NCI-H2107 treated with DMSO at 0.1 percent for 48 hours (cell line): ENCODE measurements at regions not wholly inside any gene's neighbourhood (a gene's known extent, or its start where the extent isn't known, plus 50 kb on each side); places are given as distances from the start of the nearest gene placed in this dataset.

Experiments used
- DNase-seq: peaks from one replicate; lab custom pipeline; 2025; ENCODE audit not compliant: unreplicated experiment; lab: John Stamatoyannopoulos, UW

DNA sequence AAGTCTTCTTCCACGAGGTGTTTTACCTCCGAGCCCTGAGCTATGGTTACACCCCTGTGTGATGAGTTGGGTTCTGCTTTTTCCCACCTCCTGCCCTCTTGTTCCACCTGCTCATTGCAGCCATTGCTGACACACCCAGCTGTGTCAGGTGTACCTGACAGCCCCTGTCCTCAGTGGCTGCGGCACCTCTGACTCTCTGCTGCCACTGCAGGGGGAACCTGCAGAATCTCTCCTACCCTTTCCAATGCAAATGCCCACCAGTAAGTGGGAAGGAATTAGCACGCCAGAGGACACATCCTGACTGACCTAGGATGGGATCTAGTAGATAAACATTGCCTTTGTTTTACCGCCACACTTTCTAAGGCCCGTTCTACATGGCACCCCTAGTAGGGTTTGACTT is 600.9 kb upstream of the MKI67 start:
- DNase-seq: peak; percentile 60

DNA sequence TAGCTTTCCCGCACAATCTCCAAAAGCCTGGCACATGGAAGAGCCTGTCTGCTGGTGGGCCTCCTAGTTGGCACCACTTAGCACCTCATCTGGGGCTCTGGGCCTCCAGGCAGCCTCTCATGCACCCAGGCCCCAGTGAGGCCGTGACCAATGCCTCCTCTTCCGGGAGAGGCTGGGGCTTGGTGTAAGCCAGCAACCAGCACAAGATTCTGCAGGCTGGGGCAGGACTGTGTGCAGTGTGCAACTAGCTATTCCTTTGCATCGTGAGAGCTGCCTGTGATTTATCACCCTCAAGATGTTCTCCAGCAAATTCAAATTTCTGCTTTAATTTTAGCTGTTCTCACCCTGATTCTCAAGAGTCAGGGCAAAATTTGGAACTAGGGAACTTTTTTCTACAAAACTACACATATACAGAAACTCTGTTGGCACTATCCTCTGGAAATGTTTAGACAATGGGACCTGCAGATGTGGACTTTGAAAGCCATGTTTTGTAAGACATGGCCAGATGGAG is 603.7 kb upstream of the MKI67 start:
- DNase-seq: no peak

DNA sequence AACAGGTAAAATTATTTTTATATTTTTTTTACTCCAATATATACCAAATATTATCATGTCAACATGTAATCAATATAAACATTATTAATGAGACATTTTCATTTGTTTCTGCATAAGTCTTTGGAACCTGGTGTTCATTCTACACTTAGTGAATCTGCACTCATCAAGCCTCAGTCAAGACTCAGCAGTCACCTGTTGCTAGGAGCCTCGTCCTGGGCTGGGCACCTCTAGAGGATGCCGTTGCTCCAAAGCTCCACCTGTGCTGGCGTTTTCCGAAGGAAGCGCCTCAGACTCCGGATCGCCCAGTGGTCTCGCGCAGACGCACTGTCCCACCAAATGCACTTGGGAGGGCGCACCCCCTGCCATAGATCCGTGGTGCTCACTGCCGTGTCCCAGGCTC is 604.7 kb upstream of the MKI67 start:
- DNase-seq: no peak

DNA sequence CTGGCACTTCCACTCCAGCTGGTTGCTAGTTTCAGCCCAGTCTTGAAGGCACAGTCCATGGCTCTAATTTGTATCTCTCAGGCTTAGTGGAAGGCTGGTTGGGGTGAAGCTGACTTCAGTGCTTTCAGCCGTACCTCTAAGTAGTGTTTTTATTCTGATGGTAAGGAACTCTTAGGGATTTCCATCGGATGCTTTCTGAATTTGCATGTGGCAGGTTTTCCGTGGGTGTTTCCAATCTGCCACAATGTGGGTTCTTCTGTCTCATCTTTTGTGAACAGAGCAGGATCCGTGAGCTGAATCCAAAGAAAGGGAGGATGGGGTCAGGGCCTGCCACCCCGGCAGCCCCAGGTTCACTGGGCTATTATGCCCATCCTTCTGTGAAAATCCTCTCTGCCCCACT is 607.9 kb upstream of the MKI67 start:
- no peak for DNase-seq

DNA sequence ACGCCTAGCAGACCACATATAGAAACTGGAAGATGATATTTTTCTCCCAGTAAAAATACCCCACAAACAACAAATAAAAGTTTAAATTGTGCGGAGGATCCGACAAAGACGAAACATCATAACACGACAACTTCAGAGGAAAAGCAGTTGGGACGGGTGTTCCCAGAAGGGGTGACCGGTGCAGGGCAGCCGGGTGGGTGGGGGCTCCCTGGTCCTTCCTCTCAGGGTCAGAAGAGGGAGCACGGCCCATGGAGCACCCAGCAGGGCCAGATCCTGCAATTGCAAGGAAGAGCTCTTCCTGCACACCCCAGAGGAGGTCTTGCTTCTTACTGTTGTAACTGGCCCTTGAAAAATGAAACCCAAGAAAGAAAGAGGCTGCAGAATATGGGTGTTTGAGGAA is 608.5 kb upstream of the MKI67 start:
- no peak for DNase-seq

DNA sequence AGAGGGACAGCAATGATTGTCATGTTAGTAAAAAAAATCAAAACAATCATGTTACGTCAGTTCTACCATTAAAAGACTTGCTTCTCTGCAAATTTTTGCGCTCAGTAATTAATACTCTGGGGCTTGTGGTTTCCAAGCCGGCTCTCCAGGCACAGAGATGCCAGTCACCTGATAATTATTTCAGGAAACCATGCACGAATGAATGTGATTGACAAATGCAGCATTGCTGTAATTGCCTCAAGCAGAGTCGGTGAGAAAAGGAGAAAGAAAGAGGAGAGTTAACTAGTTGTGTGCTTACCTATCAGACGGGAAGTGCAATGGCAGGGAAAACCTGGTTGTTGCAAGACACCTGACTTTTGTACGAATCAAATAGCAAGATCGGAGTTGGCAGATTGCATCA is 609.8 kb upstream of the MKI67 start:
- DNase-seq: no peak

DNA sequence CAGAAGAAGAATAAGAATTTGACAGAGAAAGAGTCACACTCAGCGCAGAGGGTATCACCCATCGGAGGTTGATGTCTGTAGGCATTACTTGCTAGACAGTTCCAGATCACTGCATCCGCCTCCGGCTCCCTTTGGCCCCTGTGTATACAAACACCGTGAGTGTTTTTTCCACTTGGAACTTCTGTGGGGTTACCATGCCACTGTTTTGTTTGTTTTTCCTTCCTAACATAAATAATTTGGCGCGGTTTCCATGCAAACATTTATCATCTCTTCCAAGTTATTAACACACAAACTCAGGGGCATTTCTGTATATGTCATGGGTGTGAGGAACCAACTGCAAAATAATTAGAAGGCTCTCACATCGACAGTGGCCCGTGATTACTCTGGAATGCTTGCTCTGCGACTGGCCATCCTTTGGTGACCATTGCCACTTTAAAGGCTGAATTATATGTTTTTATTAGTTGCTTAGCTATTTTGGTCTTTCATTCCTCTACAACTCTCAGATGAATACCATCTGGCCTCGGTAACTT is 612.2 kb upstream of the MKI67 start:
- DNase-seq: no peak

DNA sequence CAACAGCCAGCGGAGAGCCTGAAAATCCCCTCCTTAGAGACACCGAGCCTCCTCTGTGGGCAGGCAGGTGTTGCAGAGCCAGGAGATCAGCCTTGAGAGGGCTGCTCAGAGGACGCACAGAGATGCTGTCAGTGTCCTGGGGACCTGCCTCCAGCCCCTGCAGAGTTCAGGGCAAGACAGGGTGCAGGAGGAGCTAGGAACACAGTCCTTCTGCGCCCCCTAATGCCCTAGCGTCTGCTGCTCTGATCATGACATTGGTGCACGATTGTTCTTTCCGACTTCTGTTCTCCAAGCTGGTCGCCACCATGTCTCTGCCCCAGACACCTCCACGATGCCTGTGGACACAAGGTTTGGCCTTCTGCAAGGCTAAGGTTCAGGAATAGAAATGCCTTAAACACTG is 613.7 kb upstream of the MKI67 start:
- DNase-seq: no peak

DNA sequence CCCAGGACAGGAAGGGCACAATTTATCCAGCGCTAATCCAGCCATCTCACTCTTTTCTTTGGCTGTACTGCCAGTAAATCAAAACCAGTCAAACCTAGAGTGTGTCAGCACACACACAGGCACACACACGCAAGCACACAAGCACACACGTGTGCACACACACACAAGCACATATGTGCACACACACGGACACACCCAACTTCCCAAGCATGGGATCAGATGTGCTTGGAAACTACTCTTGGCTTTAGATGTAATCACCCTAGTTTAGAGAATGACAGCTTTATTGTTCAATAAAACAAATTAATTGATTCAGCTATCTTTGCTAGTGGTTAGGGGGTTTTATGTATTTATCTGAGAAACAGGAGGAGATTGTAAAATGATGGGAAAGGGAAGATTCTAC is 615.0 kb upstream of the MKI67 start:
- no peak for DNase-seq

DNA sequence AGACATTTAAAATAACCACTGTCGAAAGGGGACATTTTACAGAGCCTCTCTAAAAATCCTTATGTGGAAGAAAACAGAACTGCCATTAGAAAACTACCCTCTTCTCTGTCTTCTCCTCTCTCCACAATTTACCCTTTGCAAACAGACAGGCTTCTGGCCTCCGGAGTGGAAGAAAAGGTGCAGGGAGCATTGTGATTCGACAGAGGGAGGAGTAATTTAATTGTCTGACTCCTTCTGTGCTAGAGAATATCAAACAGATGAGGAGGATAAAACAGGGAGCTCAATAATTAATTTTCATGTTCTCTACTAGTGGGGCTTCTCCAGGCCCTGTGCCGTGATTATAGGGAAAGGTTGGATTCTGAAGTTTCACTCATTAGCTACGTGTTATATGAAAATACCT is 615.5 kb upstream of the MKI67 start:
- DNase-seq: no peak

DNA sequence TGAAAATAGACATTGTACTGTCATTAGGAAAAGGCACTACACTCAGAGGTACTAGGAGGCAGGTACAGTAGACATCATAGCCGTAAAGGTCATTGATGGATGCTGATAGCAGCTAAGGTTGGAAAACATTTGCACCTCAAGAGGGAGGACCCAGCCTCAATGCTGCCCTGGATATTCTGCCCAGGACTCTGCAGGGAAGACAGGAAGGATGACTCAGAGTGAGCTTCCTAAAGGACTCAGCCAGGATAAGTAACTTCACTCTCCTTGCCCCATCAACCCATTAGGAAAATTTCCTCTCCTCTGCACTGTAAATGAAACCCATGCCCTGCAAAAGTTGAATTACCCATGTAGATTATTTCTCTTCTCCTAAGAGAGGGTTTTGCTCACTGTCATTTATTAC is 617.9 kb upstream of the MKI67 start:
- no peak for DNase-seq

DNA sequence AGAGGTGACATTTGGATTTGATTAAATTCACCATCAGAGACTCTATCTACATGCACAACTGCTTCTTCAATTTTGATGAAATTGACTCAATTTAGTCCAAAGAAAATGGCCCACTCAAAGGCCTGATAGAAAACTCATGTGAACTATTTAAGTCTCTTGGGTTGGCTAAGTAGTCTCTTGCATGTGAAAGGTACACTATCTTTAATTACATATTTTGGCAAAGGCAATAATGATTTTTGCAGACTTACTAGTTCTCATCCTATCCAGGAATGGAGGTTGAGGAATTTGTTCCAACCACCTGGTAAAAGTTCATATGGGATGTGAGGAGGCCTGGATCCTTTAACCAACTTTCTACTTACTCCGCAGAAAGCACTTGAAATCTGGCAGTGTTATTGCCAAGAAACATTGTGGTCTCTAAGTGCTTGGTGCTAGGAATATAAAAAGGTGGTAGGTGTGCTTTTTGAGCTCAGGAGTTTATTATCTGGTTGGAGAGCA is 618.6 kb upstream of the MKI67 start:
- DNase-seq: no peak

DNA sequence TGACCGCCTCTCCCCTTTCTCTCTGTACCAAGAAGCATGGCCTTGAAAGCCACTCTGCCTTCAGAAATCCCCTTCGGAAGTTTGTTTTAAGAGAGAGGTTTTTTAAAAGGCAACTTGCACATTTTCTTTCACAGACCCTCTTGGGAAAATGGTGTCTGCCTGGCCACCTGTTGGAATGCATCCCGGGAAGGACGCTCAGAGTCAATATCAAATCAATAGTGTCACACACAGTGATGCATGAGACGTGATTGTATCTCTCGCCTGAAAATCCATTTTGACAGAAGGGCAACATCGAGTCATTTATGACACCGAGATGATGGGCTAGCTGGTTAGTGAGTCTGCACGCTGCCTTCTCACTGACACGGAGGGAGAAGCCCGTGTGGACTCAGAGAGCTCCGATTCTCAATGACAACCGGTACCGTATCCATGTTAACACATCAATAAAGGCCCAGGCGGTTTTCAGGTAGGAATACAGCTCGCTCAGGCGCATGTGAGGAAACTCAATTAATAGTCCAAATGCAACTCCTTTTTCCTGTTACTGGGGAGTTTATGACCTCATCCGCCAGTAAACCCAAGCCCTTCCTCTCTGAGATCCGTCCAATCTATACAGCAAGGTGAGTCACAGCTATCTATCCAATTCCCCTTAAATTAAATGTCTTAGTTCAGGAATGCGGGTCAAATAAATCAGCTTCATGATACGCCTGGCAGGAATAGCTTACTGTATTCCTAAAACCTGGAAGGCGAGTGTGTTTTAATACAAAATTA is 621.5 kb upstream of the MKI67 start:
- DNase-seq: no peak

DNA sequence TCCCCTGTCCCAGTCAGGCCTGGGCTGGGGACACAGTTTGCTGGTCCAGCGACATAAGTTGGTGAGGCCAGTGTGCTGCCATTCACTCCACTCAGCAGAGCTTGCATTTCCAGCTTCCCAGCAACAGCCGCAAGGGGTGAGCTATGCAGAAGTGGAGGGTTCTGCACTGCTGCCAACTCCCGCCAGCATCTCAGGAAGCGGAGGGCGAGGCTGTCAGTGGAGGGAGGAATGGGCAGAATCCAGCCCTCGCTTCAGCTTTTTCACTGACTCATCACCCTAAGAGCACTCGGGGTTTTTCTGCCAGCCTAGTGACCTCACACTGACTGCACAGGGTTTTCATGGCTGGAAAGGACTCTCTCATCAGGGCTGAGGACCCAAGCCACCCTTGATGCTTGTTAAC is 625.1 kb upstream of the MKI67 start:
- DNase-seq: no peak

DNA sequence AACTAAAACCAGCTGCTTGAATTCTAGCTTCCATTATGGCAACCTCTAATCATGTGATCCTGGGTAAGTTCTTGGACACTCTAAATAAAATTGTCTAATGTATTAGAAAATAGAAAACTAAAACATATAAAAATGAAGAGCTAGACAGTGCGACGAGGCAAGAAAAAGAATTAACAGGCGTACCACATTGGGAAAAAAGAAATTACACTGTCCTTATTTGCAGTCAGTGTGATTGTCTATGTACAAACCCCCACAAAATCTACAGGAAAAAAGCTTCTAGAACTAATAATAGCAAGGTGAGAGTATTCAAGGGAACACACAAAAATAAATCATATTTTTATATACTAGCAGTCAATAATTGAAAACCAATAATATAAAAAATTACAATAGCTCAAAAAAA is 625.6 kb upstream of the MKI67 start:
- no peak for DNase-seq

DNA sequence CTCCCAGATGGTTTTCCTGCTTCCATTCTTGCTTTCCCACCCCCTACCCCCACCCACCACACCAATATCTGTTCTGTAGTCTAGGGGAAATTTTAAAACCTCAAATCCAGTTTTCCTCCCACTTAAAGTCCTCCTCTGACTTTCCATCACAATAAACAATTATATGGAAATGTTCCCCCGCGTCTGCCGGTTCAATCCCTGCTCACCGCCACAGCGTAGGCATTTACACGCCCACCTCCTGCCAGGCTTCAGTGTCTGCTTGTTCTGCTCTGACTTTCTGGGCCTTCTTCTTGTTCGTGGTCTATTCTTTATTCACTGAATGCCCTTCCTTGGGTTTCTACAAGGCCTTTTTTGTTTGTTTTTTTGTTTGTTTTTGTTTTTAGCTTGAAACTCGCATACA is 633.0 kb upstream of the MKI67 start:
- no peak for DNase-seq

DNA sequence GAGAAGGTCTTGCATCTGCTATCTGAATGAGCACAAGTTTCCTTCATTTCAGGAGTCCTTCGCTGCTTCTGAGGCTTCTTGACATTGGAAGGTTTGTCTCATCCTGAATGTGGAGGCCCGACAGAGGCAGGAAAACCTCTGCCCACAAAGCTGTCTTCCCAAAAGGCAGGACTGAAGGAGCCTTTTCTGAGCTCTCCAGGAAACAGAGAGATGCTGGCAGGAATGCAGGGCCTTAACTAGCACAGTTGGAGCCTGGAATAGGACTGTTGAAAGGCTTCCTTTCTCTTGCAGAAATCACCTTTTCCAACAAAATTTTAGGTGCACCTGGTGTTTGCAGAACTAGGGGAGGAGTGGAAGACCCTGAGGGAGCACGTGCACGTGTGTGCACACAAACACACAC is 637.4 kb upstream of the MKI67 start:
- DNase-seq: no peak

DNA sequence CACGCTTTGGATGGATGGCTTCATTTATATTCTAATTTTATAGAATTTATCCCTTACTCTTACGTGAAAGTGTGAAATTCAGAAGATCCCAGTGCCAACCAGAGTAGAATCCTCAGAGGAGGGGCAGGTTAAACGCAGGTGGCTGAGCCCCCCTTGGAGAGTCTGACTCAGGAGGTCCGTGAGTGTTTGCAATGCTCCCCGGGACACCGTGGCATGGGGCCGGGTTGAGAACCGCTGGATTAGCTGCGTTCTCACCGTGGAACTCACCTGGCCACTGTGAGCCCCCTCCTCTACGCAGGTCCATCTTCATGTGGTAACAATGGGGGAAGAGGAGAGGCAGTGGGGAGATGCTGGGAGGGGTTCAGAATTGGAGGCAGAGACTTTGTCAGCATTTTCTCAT is 638.0 kb upstream of the MKI67 start:
- DNase-seq: no peak

DNA sequence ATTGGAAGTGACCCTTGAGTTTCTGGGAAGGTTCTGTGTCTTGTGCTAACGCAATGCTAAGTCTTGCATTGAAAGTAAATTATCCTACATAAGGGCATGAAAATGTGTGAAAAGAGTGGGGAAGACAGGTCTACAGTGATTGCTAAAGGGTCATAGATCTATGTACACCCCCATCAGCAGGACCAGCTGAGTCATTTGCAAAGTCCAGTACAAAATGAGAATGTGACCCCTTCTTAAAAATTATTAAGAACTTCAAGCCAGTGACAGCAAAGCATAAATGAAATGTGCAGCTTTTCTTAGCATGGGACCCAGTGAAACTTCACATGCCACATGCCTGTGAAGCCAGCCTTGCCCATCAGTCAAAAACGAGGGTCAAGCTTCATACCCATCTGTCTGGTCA is 640.7 kb upstream of the MKI67 start:
- DNase-seq: no peak

DNA sequence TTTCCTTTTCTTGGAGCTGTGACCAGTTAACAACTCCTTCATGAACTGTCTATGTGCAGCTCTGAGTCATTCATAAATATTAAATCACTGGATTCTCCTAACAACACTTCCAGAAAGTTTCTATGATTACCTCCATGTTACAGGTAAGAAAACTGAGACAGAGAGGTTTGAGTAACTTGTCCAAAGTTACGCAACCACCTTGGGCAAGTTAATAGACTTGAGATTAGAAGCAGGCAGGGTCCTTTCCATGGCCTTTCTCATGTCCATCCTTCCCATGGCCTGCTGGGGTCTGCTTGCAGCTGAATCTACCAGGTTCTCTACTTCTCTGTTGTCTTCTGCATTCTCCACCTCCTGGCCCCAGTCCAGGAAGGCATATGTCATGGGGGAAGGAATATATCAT is 648.8 kb upstream of the MKI67 start:
- DNase-seq: no peak

DNA sequence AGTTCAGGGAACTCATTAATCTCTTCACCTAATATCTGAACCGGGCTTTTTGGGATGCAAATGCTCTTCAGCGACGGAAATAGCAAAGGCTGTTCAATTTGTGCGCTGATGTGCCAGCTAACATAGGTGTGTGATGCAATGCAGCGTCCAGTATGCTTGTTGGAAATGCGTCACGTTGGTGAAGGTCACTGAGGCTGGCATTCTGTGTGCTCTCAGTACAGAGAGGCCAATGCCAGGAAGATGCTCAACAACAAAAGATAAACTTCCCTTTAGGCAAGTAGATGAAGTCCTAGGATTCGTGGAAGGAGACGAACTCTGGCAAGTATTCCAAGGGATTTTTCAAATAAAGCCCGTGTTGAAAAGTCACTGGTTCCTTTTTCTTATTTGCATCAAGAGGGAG is 649.5 kb upstream of the MKI67 start:
- DNase-seq: no peak

DNA sequence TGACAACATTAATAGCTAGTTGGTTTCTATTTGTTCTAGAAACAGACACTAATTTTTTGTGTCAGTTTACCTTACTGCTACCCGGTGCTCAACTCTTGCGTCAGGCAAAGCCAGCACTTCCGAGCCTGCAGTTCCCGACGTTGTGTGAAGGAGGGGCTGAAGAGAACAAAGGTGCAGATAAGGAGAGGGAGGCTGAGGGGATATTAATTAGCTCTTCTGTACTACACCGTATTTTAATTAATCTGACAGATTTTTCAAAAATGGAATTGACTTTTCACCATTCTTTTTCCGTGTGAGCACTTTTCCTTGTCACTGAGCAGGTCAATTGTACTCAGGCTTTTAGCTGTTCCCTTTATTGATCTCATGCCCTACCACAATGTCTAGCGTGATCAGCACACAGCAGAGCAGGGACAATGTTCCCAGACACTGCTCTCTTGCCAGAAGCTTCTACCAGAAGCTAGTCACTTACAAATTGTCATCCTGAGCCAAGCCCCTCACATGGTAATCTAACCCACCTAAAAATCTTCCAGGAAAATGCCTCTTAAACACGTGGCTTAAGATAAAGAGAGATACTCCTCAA is 650.5 kb upstream of the MKI67 start:
- no peak for DNase-seq

DNA sequence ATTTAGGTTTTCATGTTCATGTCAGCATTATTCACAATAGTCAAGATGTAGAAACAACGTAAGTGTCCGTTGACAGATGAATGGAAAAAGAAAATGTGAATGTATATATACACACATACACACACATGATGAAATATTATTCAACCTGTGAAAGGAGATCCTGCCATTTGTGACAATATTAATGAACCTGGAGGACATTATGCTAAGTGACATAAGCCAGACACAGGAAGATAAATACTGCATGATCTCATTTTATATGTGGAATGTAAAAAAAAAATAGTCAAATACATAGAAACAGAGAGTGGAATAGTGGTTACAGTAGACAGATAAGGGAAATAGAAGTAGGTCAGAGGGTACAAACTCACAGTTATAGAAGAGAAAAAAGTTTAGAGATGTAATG is 651.1 kb upstream of the MKI67 start:
- DNase-seq: no peak
